GM12875 (cell line): ENCODE measurements at regions not wholly inside any gene's neighbourhood (a gene's known extent, or its start where the extent isn't known, plus 50 kb on each side); places are given as distances from the start of the nearest gene placed in this dataset.

Experiments used
- H3K4me3 ChIP-seq: one replicate; pipeline ENCODE4 v1.5.1; 2011; ENCODE audit warnings: low read depth, low read length, control low read depth
- TF ChIP-seq, protein P1 (sequence below): IDR thresholded peaks from 2 replicates; pipeline ENCODE4 v1.5.1; 2011; ENCODE audit warnings: low read depth, mild to moderate bottlenecking, control low read depth, inconsistent platforms, low read length, moderate library complexity, borderline replicate concordance; ENCODE audit not compliant: insufficient read depth

DNA sequence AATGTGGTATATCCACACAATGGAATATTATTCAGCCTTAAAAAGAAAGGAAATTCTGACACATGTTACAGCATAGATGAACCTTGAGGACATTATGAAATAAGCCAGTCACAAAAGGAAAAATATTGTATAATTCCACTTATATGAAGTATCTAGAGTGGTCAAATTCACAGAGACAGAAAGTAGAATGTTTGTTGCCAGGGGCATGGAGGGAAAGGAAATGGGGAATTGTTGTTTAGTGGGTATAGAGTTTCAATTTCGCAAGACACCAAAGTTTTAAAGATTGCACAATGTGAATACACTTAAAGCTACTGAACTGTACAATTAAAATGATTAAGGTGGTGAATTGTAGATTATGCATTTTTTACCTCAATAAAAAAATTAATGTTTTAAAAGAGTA, 92.9 kb downstream of the TXNL1 start:
- TF ChIP-seq, protein P1, sequence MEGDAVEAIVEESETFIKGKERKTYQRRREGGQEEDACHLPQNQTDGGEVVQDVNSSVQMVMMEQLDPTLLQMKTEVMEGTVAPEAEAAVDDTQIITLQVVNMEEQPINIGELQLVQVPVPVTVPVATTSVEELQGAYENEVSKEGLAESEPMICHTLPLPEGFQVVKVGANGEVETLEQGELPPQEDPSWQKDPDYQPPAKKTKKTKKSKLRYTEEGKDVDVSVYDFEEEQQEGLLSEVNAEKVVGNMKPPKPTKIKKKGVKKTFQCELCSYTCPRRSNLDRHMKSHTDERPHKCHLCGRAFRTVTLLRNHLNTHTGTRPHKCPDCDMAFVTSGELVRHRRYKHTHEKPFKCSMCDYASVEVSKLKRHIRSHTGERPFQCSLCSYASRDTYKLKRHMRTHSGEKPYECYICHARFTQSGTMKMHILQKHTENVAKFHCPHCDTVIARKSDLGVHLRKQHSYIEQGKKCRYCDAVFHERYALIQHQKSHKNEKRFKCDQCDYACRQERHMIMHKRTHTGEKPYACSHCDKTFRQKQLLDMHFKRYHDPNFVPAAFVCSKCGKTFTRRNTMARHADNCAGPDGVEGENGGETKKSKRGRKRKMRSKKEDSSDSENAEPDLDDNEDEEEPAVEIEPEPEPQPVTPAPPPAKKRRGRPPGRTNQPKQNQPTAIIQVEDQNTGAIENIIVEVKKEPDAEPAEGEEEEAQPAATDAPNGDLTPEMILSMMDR = no peak
- H3K4me3 ChIP-seq = no peak overlapping the region

DNA sequence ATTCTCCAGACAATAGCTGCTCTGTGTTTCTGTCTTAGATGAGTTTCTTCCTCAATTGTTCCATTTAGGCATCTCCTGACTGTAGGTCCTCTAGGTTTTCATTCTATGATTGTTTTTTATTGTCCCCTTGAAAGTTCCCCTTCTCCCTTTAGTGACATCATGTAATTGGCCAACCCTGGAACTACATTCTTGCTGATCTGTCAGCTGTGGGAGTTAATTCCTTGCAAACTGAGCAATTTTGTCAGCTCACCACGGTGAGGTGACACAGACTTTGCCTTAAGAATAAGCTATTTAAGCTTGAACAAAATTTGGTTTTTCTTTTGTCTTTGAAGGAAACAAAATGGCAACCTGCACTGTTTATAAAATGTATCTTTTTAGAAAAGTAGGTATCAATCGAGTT, 95.9 kb downstream of the TXNL1 start:
- no peak overlapping the region for H3K4me3 ChIP-seq
- TF ChIP-seq, protein P1 = no peak

DNA sequence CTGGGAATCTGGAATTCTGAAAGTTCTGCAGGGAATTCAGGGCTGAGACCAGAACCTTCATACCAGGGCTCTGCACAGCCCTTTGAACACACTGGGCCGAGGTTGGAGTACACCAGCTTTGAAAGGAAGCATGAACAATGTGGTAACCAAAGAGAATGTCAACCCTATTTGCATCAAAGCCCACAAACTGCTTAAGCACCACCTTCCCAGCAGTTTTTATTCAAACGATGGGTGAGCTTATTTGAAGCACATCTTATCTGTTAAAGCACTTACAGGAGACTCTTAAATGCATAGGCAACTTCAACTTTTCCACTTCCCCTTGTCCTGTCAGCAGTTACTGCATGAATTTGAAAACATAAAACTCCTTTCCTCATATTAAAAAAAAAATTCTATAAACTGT, 96.6 kb downstream of the TXNL1 start:
- TF ChIP-seq, protein P1 = no peak
- H3K4me3 ChIP-seq = no peak overlapping the region

DNA sequence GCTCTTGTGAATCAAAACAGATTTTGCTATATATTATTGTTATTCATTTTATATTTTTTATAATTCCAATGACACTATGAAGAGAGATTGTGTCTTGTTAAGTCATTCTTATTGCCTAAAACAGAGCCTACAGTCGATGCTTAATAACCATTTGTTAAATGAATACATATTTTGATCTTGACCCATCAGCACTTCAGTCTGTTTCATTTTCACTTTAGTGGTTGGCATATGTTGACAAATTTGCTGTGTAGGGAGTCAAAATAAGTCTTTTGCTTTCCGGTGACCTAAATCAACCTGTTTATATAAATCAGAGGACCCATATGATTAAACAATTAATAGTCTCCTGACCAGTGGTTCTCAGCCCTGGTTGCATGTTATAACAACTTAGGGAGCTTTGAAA, 97.1 kb downstream of the TXNL1 start:
- TF ChIP-seq, protein P1 = no peak
- no peak overlapping the region for H3K4me3 ChIP-seq

DNA sequence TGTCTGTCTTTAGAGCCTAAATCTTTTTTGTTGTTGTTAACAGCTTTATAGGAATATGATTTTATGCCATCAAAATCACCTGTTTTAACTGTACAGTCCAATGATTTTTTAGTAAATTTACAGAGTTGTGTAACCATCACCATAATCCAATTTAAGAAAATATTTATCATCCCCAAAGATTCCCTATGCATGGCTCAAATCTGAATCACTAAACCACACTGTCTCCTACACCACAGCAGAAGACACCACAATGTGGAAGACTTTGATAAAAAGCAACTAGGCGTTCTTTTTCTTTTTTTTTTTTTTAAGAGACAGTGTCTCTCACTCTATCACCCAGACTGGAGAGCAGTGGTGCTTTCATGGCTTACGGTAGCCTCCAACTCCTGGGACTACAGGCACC, 99.6 kb downstream of the TXNL1 start:
- TF ChIP-seq, protein P1 = no peak
- no peak overlapping the region for H3K4me3 ChIP-seq

DNA sequence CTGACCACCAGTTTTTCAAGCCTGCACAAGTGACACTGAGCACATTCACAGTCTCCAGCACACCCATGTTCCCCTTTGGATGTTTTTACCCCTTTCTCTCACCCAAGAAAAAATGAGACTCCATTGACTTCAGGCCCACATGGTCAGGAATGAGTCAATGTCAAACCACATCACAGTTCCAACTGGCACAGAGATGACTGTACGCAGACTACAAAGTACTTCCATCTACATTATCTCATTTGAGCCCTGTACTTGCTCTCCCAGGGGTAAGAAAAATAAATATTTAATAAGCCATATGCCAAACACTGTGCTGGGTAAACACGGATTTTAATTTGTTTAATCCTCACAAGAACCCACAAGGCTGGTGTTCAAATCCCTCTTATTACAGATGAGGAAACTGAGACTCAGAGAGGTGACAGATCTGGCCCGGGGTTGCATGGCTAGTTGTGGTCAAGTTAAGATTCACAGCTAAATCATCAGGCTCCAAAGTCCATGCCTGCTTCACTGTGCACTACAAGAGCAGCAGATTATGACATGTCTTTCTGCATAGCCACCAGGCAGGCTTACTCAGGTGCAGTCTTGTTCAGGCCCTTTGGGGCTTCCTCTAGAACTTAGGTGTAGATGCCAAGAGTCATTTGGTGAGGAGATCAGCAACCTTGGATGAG, 106.1 kb downstream of the TXNL1 start:
- TF ChIP-seq, protein P1 = no peak
- H3K4me3 ChIP-seq = no peak overlapping the region

DNA sequence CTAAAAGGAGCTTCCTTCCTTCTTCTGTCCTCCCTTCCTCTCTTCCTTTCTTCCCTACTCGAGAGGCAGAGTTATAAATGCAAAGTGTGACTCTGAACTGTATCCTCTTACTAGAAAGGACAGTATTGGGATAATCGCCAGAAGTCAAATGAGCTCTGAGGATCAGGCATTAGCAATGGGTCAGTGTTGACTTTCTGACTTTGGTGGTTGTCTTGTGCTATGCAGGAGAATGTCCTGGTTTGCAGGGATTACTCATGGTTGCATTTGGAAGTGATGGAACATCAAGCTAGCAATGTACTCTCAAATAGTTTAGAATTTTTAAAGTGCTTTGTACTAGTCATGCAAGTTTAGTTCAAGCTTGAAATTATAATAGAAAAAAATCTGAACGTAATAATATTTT, 115.6 kb downstream of the TXNL1 start:
- no peak overlapping the region for H3K4me3 ChIP-seq
- TF ChIP-seq, protein P1 = no peak
